ENCODE measurements at regions not wholly inside any gene's neighbourhood (a gene's known extent, or its start where the extent isn't known, plus 50 kb on each side); places are given as distances from the start of the nearest gene placed in this dataset.

GRCh38 chr2:8219631-8220355 lies 462.1 kb upstream of the ID2 start:
- H3K4ac ChIP-seq (ENCODE audit: low read depth, low read length), result no peak overlapping the region
- H3K79me1 ChIP-seq (ENCODE audit: insufficient read depth, low read depth, low read length, poor library complexity, severe bottlenecking), result no peaks in the 10 kb centered on the region
- no peak overlapping the region for H4K8ac ChIP-seq (replicated peaks; ENCODE audit: insufficient read length, low read depth, low read length)
- peaks cover 7% of the 10 kb centered on the region; the same call in 1 of the 2 replicates for H3K4me1 ChIP-seq (ENCODE audit: insufficient read depth, low read length)
- no peak for TF ChIP-seq CTCF (conservative IDR thresholded peaks at IDR 0.05)
- Mint-ChIP-seq H3K4me1 (peaks cover 52% of the 10 kb centered on the region in 2 experiments), H3K4me3 (no peak overlapping the region), H3K27ac (no peak overlapping the region), H3K9me3 (no peaks in the 10 kb centered on the region; a peak in 1 of 5 replicates), H3K27me3 (ENCODE audit: low read depth) (peaks cover 3% of the 10 kb centered on the region), H3K36me3 (ENCODE audit: insufficient read depth in 1 of 3, low read depth in 3 of 3) (no peaks in the 10 kb centered on the region; a peak in 2 of 7 replicates)
- H3K23ac ChIP-seq (ENCODE audit: insufficient read length, low read depth, low read length), result no peak overlapping the region
- H3K79me2 ChIP-seq (ENCODE audit: insufficient read depth, low read length), result no peaks in the 10 kb centered on the region
- no peak overlapping the region for H3K18ac ChIP-seq (ENCODE audit: insufficient read length, low read depth, low read length)
- no peak overlapping the region for H4K91ac ChIP-seq (ENCODE audit: insufficient read length, low read depth, low read length)
- H3K27me3 ChIP-seq (ENCODE audit: insufficient read depth, low read length), result no peaks in the 10 kb centered on the region
- no peak overlapping the region for H2BK120ac ChIP-seq (ENCODE audit: low read depth, low read length, poor library complexity, severe bottlenecking)
- no peak overlapping the region for H3K27ac ChIP-seq (ENCODE audit: insufficient read length, low read depth, low read length)
- H2AK5ac ChIP-seq (ENCODE audit: insufficient read length, low read length), result no peak overlapping the region
- H2BK5ac ChIP-seq (ENCODE audit: insufficient read length, low read length), result no peak overlapping the region
- H2BK12ac ChIP-seq (ENCODE audit: insufficient read length, low read depth, low read length), result no peak overlapping the region
- no peak overlapping the region for H4K5ac ChIP-seq (ENCODE audit: insufficient read length, low read depth, low read length)
- H3K4me2 ChIP-seq (ENCODE audit: insufficient read depth, insufficient read length, low read length), result no peak overlapping the region
- H2BK20ac ChIP-seq (ENCODE audit: low read depth, low read length, poor library complexity, severe bottlenecking), result no peak overlapping the region
- H2BK15ac ChIP-seq (ENCODE audit: low read depth, low read length), result no peak overlapping the region
- no peaks in the 10 kb centered on the region for H4K20me1 ChIP-seq (ENCODE audit: control insufficient read depth, insufficient read depth, insufficient read length)
- no peak overlapping the region for H3K56ac ChIP-seq (ENCODE audit: insufficient read length, low read depth, low read length)
- H3K14ac ChIP-seq (ENCODE audit: insufficient read depth, low read length), result no peak overlapping the region
- no peaks in the 10 kb centered on the region for H3K23me2 ChIP-seq (ENCODE audit: insufficient read length, low read depth, low read length, poor library complexity, severe bottlenecking)
- no peak overlapping the region for H2AFZ ChIP-seq (ENCODE audit: low read length)
- no peak overlapping the region for H3T11ph ChIP-seq (ENCODE audit: low read length)
- no CpG with 5 or more reads among the region's 22 CpGs for WGBS (ENCODE audit: extremely low coverage, insufficient read length, low lambda C conversion rate)
- H3K9ac ChIP-seq (ENCODE audit: extremely low read depth, insufficient read length, low read length), result no peak overlapping the region
- no peaks in the 10 kb centered on the region for H3K9me3 ChIP-seq (ENCODE audit: control insufficient read depth, low read depth, low read length)
- no peak for DNase-seq

Measured in H9 (cell line).